Right lobe of liver (tissue), 6 donors: ENCODE measurements at regions not wholly inside any gene's neighbourhood (a gene's known extent, or its start where the extent isn't known, plus 50 kb on each side); places are given as distances from the start of the nearest gene placed in this dataset.

Experiments
- ATAC-seq, 4 donors: fragments of 200-7000 bp; cut with Tn5 transposase; one replicate each; pipeline ENCODE4 v1.9.1; 2020; ENCODE audit warnings: mild to moderate bottlenecking in 4 of 4, moderate library complexity in 4 of 4
- DNase-seq, 3 donors: peaks; one replicate each; pipeline ENCODE4 v3.0.0-alpha.2; 2020
- H3K27ac ChIP-seq, 3 donors: fragments of 200-600 bp; one replicate each; pipeline ENCODE4 v1.8.0; 2022
- H3K27me3 ChIP-seq, 2 donors: fragments of 200-600 bp; one replicate each; pipeline ENCODE4 v1.8.0; 2022
- H3K36me3 ChIP-seq, 4 donors: fragments of 200-600 bp; sonication (generic) in 1 of 4; one replicate each; pipeline versions ENCODE4 v1.5.1 to v1.8.0; 2017 to 2022; ENCODE audit warnings: control low read depth in 1 of 4
- H3K4me1 ChIP-seq, 4 donors: fragments of 200-600 bp; sonication (generic) in 1 of 4; one replicate each; pipeline versions ENCODE4 v1.5.1 to v1.8.0; 2017 to 2022; ENCODE audit warnings: control low read depth in 1 of 4
- H3K4me3 ChIP-seq, 3 donors: fragments of 200-600 bp; one replicate each; pipeline ENCODE4 v1.8.0; 2022
- H3K9me3 ChIP-seq, 4 donors: fragments of 200-600 bp; sonication (generic) in 1 of 4; one replicate each; pipeline versions ENCODE4 v1.5.1 to v1.8.0; 2017 to 2022; ENCODE audit warnings: control low read depth in 1 of 4
- CTCF ChIP-seq, 4 donors: fragments of 200-600 bp in 3 of 4; fragments of 450-650 bp in 1 of 4; IDR thresholded peaks; one replicate each; pipeline versions ENCODE4 v1.5.1 to v1.8.0; 2016 to 2022; ENCODE audit warnings: antibody characterized with exemption in 4 of 4, mild to moderate bottlenecking in 2 of 4
- POLR2A ChIP-seq: fragments of 450-650 bp; IDR thresholded peaks from one replicate; pipeline ENCODE4 v1.6.1; 2017; ENCODE audit warnings: antibody characterized with exemption, mild to moderate bottlenecking
- WGBS: methylation state at CpG from one replicate; pipeline ENCODE4 v1.1.6; 2018; ENCODE audit warnings: low coverage, low lambda C conversion rate; ENCODE audit not compliant: insufficient coverage; ENCODE audit errors: missing lambda C conversion rate; 5-methylcytosine and 5-hydroxymethylcytosine counted together
- intact Hi-C, 2 donors: fragments of 100-400 bp; cut with DNase I; formaldehyde crosslinking; loops; one replicate each; pipeline versions ENCODE4 v1.11.2 to v1.14.1; 2022
- donor health status: DM: no; HTN: yes; CAD: no.
- donor health status: DM: no; HTN: no; CAD: no.
- donor health status: DM: no; HTN: no; CAD: no.
- donor health status: DM: no; HTN: yes; CAD: no.
- donor health status: DM: no; HTN: yes; CAD: no.

GRCh38 chr20:37602634-37603033 lies 75.0 kb upstream of the BLCAP start:
- WGBS: 69% methylated on average over 4 of the region's 6 CpGs
- no peaks in the 10 kb centered on the region for H3K27me3 ChIP-seq
- H3K9me3 ChIP-seq: no peaks in the 10 kb centered on the region
- no peak overlapping the region for H3K4me3 ChIP-seq
- H3K4me1 ChIP-seq: no peaks in the 10 kb centered on the region
- no peak overlapping the region for H3K27ac ChIP-seq
- TF ChIP-seq POLR2A (no peak), CTCF (IDR thresholded peaks at IDR 0.05) (no peak)
- ATAC-seq (no peak), DNase-seq (no peak)
- no peaks in the 10 kb centered on the region for H3K36me3 ChIP-seq
- intact Hi-C loops: no loop called here

GRCh38 chr20:37600486-37600885 lies 72.8 kb upstream of the BLCAP start:
- H3K27ac ChIP-seq: no peak overlapping the region
- no peaks in the 10 kb centered on the region for H3K9me3 ChIP-seq
- TF ChIP-seq POLR2A (no peak), CTCF (IDR thresholded peaks at IDR 0.05) (no peak)
- no peak for DNase-seq
- 44% methylated on average over 1 of the region's 3 CpGs for WGBS
- no peak for ATAC-seq
- no peaks in the 10 kb centered on the region for H3K36me3 ChIP-seq
- no peaks in the 10 kb centered on the region for H3K27me3 ChIP-seq
- intact Hi-C loops: no loop called here
- no peak overlapping the region for H3K4me3 ChIP-seq
- H3K4me1 ChIP-seq: no peaks in the 10 kb centered on the region

- 46% methylated on average over 10 of the region's 10 CpGs for WGBS
- no peak overlapping the region for H3K4me3 ChIP-seq
- H3K27ac ChIP-seq: no peak overlapping the region
- no peaks in the 10 kb centered on the region for H3K9me3 ChIP-seq
- intact Hi-C loops: no loop called here
- DNase-seq (no peak), ATAC-seq (no peak)
- no peaks in the 10 kb centered on the region for H3K27me3 ChIP-seq
- no peaks in the 10 kb centered on the region for H3K4me1 ChIP-seq
- no peaks in the 10 kb centered on the region for H3K36me3 ChIP-seq
- no peak for TF ChIP-seq POLR2A
- no peak for TF ChIP-seq CTCF (IDR thresholded peaks at IDR 0.05)
Measured at GRCh38 chr20:37598575-37599342, 71.1 kb upstream of the BLCAP start.

GRCh38 chr20:37598100-37598543 lies 70.4 kb upstream of the BLCAP start:
- no peaks in the 10 kb centered on the region for H3K27me3 ChIP-seq
- no peaks in the 10 kb centered on the region for H3K9me3 ChIP-seq
- no peak overlapping the region for H3K4me3 ChIP-seq
- no peaks in the 10 kb centered on the region for H3K4me1 ChIP-seq
- WGBS: 18% methylated on average over 13 of the region's 24 CpGs
- H3K36me3 ChIP-seq: no peaks in the 10 kb centered on the region
- H3K27ac ChIP-seq: no peak overlapping the region
- ATAC-seq: peak in 1 of 4 donors; percentile 25
- intact Hi-C loops: no loop called here
- TF ChIP-seq POLR2A: no peak
- no peak for TF ChIP-seq CTCF (IDR thresholded peaks at IDR 0.05)
- no peak for DNase-seq
